NCI-H2196 treated with DMSO at 0.1 percent for 48 hours (cell line): ENCODE measurements at regions not wholly inside any gene's neighbourhood (a gene's known extent, or its start where the extent isn't known, plus 50 kb on each side); places are given as distances from the start of the nearest gene placed in this dataset.

Experiments
- DNase-seq: peaks from one replicate; lab custom pipeline; 2025; ENCODE audit not compliant: unreplicated experiment; lab: John Stamatoyannopoulos, UW

- no peak for DNase-seq
These were observed 118.1 kb upstream of the MAFB start for GRCh38 chr20:40806929-40807820.

GRCh38 chr20:40807821-40808170, 118.8 kb upstream of the MAFB start:
- no peak for DNase-seq

- DNase-seq = no peak
These were observed 119.9 kb upstream of the MAFB start for GRCh38 chr20:40808936-40809335.

- no peak for DNase-seq
These were observed 120.3 kb upstream of the MAFB start for GRCh38 chr20:40809361-40809760.

GRCh38 chr20:40810332-40811000, 121.4 kb upstream of the MAFB start:
- no peak for DNase-seq

- DNase-seq = no peak
These were observed 122.0 kb upstream of the MAFB start for GRCh38 chr20:40811004-40811403.

GRCh38 chr20:40811660-40812414, 122.8 kb upstream of the MAFB start:
- no peak for DNase-seq

- no peak for DNase-seq
These were observed 123.4 kb upstream of the MAFB start for GRCh38 chr20:40812415-40812925.

- no peak for DNase-seq
These were observed 124.0 kb upstream of the MAFB start for GRCh38 chr20:40813029-40813431.

- no peak for DNase-seq
These were observed 124.9 kb upstream of the MAFB start for GRCh38 chr20:40813708-40814630.

GRCh38 chr20:40814631-40814960, 125.6 kb upstream of the MAFB start:
- DNase-seq = no peak

GRCh38 chr20:40815156-40816038, 126.4 kb upstream of the MAFB start:
- DNase-seq = no peak

GRCh38 chr20:40816039-40816352, 127.0 kb upstream of the MAFB start:
- DNase-seq = no peak

- no peak for DNase-seq
These were observed 132.4 kb upstream of the MAFB start for GRCh38 chr20:40821429-40821828.

GRCh38 chr20:40826699-40827098, 137.7 kb upstream of the MAFB start:
- no peak for DNase-seq

- DNase-seq = no peak
These were observed 146.3 kb upstream of the MAFB start for GRCh38 chr20:40835321-40835720.

GRCh38 chr20:40838509-40838908, 149.5 kb upstream of the MAFB start:
- DNase-seq = no peak

GRCh38 chr20:40843251-40843650, 154.2 kb upstream of the MAFB start:
- no peak for DNase-seq

GRCh38 chr20:40844332-40844731, 155.3 kb upstream of the MAFB start:
- DNase-seq = no peak

GRCh38 chr20:40848096-40848495, 159.1 kb upstream of the MAFB start:
- DNase-seq = no peak
